Pancreas (tissue), 10 donors: ENCODE measurements at regions not wholly inside any gene's neighbourhood (a gene's known extent, or its start where the extent isn't known, plus 50 kb on each side); places are given as distances from the start of the nearest gene placed in this dataset.
"Not testable (repeated sequence)": the region's sequence is repeated elsewhere in the genome, so short reads cannot be mapped to it uniquely, and the experiment has no call there.

Experiments
- ATAC-seq, 4 donors: fragments of 200-7000 bp; cut with Tn5 transposase; one replicate each; pipeline versions ENCODE4 v1.8.0 to v1.9.1; 2020; ENCODE audit warnings: mild to moderate bottlenecking in 4 of 4, moderate library complexity in 4 of 4
- DNase-seq, 6 donors: peaks; one replicate each; pipeline ENCODE4 v3.0.0-alpha.2; 2020
- FAIRE-seq: peaks from 2 replicates; lab custom pipeline; 2012; peaks lifted over from hg19 to GRCh38; lab: Jason Lieb, UNC
- H3K27ac ChIP-seq, 4 donors: fragments of 200-600 bp; sonication (generic); 1 replicate in 3 of 4; 2 replicates in 1 of 4; pipeline versions ENCODE4 v1.5.0 to v1.8.0; 2020
- H3K27me3 ChIP-seq, 4 donors: fragments of 200-600 bp; one replicate each; pipeline ENCODE4 v1.8.0; 2021
- H3K36me3 ChIP-seq, 3 donors: fragments of 200-600 bp; sonication (generic) in 1 of 3; one replicate each; pipeline versions ENCODE4 v1.5.0 to v1.8.0; 2020 to 2021
- H3K4me1 ChIP-seq, 3 donors: fragments of 200-600 bp; one replicate each; pipeline ENCODE4 v1.8.0; 2021
- H3K4me3 ChIP-seq, 4 donors: fragments of 200-600 bp; sonication (generic) in 2 of 4; one replicate each; pipeline versions ENCODE4 v1.5.0 to v1.8.0; 2020 to 2021
- H3K9me3 ChIP-seq, 4 donors: fragments of 200-600 bp; one replicate each; pipeline ENCODE4 v1.8.0; 2021
- CTCF ChIP-seq, 4 donors: fragments of 200-600 bp; sonication (generic) in 3 of 4; IDR thresholded peaks; one replicate each; pipeline versions ENCODE4 v1.5.0 to v1.8.0; 2021; ENCODE audit warnings: antibody characterized with exemption in 4 of 4
- WGBS, 2 donors: extraction: QIAGEN DNeasy Blood & Tissue Kit; methylation state at CpG; one replicate each; pipeline ENCODE4 v1.1.7; 2013; 5-methylcytosine and 5-hydroxymethylcytosine counted together
- intact Hi-C, 3 donors: fragments of 100-400 bp; cut with DNase I; formaldehyde crosslinking; loops; one replicate each; pipeline versions ENCODE4 v1.11.1 to v1.14.2; 2022
- donor health status: healthy with polysubstance abuse.
- donor health status: DM: no; HTN: no; CAD: no; lungs with moderate emphysema.
- donor health status: DM: no; HTN: no; CAD: no.
- donor health status: control.
- donor health status: control.
- donor health status: Bipolar disorder and iron deficiency.
- donor health status: DM: yes; HTN: yes; CAD: no.
- donor health status: DM: no; HTN: no; CAD: no.
- donor health status: DM: no; HTN: no; CAD: no.
- donor health status: DM: yes; HTN: yes; CAD: no.

GRCh38 chrX:140050906-140051305 is 85.6 kb upstream of the CXorf66 start:
- peak in 1 of 4 donors; percentile 10 for TF ChIP-seq CTCF (IDR thresholded peaks at IDR 0.05)
- DNase-seq: no peak
- no peak overlapping the region for H3K4me3 ChIP-seq
- no peaks in the 10 kb centered on the region for H3K4me1 ChIP-seq
- peaks cover 0 to 21% (median 0%) of the 10 kb centered on the region in 4 donors for H3K27me3 ChIP-seq
- no peaks in the 10 kb centered on the region for H3K36me3 ChIP-seq
- ATAC-seq: no peak
- peak; percentile 60 for FAIRE-seq
- intact Hi-C loops: loop anchor here in 2 of 3 donors (10.0 kb wide), 1 partner anchor 614 kb away; no protein-coding TSS in a partner anchor
- H3K9me3 ChIP-seq: no peaks in the 10 kb centered on the region
- no peak overlapping the region for H3K27ac ChIP-seq

- ATAC-seq: no peak
- Histone ChIP-seq H3K27ac (no peak overlapping the region), H3K4me3 (no peak overlapping the region), H3K27me3 (peaks cover 0 to under 1% (median 0%) of the 10 kb centered on the region in 4 donors), H3K36me3 (no peaks in the 10 kb centered on the region), H3K4me1 (no peaks in the 10 kb centered on the region), H3K9me3 (no peaks in the 10 kb centered on the region)
- 62 to 67% methylated on average over 5 of the region's 5 CpGs for WGBS, 2 donors
- no peak for TF ChIP-seq CTCF (IDR thresholded peaks at IDR 0.05)
- no peak for FAIRE-seq
- no peak for DNase-seq
- intact Hi-C loops: no loop called here
Observed at GRCh38 chrX:140040386-140040785, 75.1 kb upstream of the CXorf66 start.

GRCh38 chrX:140038842-140039241 is 73.5 kb upstream of the CXorf66 start:
- Histone ChIP-seq H3K4me1 (no peaks in the 10 kb centered on the region), H3K4me3 (no peak overlapping the region), H3K9me3 (no peaks in the 10 kb centered on the region), H3K27me3 (peaks cover 0 to 3% (median 0%) of the 10 kb centered on the region in 4 donors), H3K36me3 (no peaks in the 10 kb centered on the region), H3K27ac (no peak overlapping the region)
- intact Hi-C loops: no loop called here
- no peak for TF ChIP-seq CTCF (IDR thresholded peaks at IDR 0.05)
- FAIRE-seq: no peak
- no peak for ATAC-seq
- no peak for DNase-seq

GRCh38 chrX:140034916-140035315 is 69.6 kb upstream of the CXorf66 start:
- 9 to 12% methylated on average over 4 of the region's 4 CpGs for WGBS, 2 donors
- TF ChIP-seq CTCF (IDR thresholded peaks at IDR 0.05): no peak
- intact Hi-C loops: no loop called here
- peaks cover 0 to 3% (median 0%) of the 10 kb centered on the region in 4 donors for H3K27me3 ChIP-seq
- ATAC-seq: no peak
- no peak overlapping the region for H3K27ac ChIP-seq
- no peak for FAIRE-seq
- DNase-seq: no peak
- no peak overlapping the region for H3K4me3 ChIP-seq
- no peaks in the 10 kb centered on the region for H3K9me3 ChIP-seq
- no peaks in the 10 kb centered on the region for H3K36me3 ChIP-seq
- no peaks in the 10 kb centered on the region for H3K4me1 ChIP-seq

- 73 to 79% methylated on average over 1 of the region's 1 CpG for WGBS, 2 donors
- no peak for DNase-seq
- FAIRE-seq: no peak
Observed at GRCh38 chrX:140022482-140022881, 57.2 kb upstream of the CXorf66 start.

GRCh38 chrX:140019134-140019533 is 53.8 kb upstream of the CXorf66 start:
- H3K27me3 ChIP-seq, intact Hi-C loops, H3K4me3 ChIP-seq, H3K27ac ChIP-seq, H3K36me3 ChIP-seq, FAIRE-seq, H3K9me3 ChIP-seq, DNase-seq, H3K4me1 ChIP-seq, ATAC-seq: not testable (repeated sequence)
- 52 to 70% methylated on average over 1 of the region's 3 CpGs for WGBS, 2 donors

More at GRCh38 chrX:140022482-140022881, 57.2 kb upstream of the CXorf66 start:
- intact Hi-C loops: no loop called here
- Histone ChIP-seq H3K9me3 (no peaks in the 10 kb centered on the region), H3K27me3 (no peaks in the 10 kb centered on the region), H3K4me3 (no peak overlapping the region), H3K27ac (no peak overlapping the region), H3K4me1 (no peaks in the 10 kb centered on the region), H3K36me3 (no peaks in the 10 kb centered on the region)
- ATAC-seq: no peak
- no peak for TF ChIP-seq CTCF (IDR thresholded peaks at IDR 0.05)
